Astrocyte of the spinal cord (primary cell): ENCODE measurements at regions not wholly inside any gene's neighbourhood (a gene's known extent, or its start where the extent isn't known, plus 50 kb on each side); places are given as distances from the start of the nearest gene placed in this dataset.

Experiments used
- DNase-seq: peaks from one replicate; pipeline ENCODE4 v3.0.0; 2011; ENCODE audit warnings: low read depth, low spot score
- H3K4me3 ChIP-seq: 2 replicates; pipeline ENCODE4 v1.5.1; 2011; ENCODE audit warnings: low read depth, mild to moderate bottlenecking, low read length, moderate library complexity
- in situ Hi-C: cut with HindIII; loops from 2 replicates; pipeline ENCODE4 v1.10.0; 2017; ENCODE audit warnings: low sequenced_read_pairs
- TF ChIP-seq, protein P1 (sequence below): IDR thresholded peaks from 2 replicates; pipeline ENCODE4 v1.5.1; 2012; ENCODE audit warnings: low read depth, mild to moderate bottlenecking, low read length, inconsistent platforms

DNA sequence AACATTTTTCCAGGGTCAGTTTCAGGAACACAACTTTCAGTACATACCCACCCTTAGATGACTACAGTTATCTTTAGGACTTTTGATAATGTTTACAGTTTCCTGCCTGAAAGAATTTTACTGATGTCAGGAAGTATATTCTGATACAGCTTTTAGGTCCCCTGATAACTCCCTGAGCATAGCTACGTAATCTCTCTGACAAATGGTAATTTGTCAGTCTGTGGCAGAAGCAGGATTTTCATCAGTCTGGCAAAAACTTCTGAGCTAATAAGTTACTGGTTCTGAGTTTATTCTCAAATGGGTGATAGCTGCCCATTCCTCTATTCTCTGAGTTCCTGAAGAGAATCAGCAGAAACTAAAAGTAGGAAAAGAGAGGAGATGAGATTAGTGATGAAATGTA lies 270.1 kb upstream of the MTPN start:
- H3K4me3 ChIP-seq: no peak overlapping the region
- in situ Hi-C loops: no loop called here
- TF ChIP-seq, protein P1, sequence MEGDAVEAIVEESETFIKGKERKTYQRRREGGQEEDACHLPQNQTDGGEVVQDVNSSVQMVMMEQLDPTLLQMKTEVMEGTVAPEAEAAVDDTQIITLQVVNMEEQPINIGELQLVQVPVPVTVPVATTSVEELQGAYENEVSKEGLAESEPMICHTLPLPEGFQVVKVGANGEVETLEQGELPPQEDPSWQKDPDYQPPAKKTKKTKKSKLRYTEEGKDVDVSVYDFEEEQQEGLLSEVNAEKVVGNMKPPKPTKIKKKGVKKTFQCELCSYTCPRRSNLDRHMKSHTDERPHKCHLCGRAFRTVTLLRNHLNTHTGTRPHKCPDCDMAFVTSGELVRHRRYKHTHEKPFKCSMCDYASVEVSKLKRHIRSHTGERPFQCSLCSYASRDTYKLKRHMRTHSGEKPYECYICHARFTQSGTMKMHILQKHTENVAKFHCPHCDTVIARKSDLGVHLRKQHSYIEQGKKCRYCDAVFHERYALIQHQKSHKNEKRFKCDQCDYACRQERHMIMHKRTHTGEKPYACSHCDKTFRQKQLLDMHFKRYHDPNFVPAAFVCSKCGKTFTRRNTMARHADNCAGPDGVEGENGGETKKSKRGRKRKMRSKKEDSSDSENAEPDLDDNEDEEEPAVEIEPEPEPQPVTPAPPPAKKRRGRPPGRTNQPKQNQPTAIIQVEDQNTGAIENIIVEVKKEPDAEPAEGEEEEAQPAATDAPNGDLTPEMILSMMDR: no peak
- DNase-seq: no peak

DNA sequence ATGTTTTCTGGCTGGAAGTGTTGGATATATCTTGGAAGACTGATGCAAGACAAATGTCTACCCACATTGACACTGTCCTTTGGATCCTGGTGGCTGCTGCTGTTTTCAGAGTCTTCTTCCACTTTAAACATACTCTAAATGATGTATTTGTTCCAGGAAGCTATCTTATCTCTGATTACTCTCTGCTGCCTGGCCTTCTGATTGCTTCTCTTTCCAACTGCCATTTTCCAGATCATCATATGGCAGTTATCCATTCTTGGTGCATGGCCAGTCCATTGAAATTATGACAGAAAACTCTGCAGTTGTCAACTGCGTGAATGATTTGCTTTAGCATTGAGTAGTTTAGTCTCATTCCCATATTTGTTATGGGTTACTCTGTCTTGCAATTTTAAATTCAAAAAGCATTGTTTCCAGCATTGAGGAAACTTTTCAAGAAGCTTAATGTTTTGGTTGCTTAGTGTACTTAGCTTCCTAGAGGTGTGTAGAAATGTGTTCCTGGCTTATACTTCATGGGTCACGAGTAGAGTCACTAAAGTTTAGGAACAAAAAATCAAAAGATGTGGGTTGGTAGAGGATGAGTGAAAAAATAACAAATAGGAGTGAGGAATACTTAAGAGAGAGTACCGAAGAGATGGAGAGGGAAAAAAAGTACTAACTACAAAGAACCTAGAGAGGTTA lies 268.3 kb upstream of the MTPN start:
- no peak for DNase-seq
- TF ChIP-seq, protein P1: no peak
- H3K4me3 ChIP-seq: no peak overlapping the region
- in situ Hi-C loops: no loop called here

DNA sequence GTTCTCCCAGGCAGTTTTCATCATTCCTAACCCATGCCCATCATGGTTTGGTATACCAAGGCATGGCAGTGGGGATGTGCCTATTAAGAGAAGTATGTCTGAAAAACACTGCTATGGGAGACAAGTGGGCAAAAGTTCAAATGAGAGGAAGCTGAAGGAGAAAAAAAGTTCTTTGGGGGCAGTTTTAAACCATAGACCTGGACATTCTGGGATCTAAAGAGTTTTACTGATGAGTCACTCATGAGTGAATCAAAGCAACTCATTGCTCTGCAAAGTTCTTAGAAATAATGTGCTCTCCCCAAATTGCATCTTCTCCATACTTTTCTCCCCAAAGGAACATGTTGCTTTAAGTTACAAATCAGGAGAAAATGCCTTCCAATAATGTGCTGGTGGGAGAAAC lies 256.9 kb upstream of the MTPN start:
- peak; percentile 13 for DNase-seq
- in situ Hi-C loops: no loop called here
- TF ChIP-seq, protein P1: no peak
- no peak overlapping the region for H3K4me3 ChIP-seq

DNA sequence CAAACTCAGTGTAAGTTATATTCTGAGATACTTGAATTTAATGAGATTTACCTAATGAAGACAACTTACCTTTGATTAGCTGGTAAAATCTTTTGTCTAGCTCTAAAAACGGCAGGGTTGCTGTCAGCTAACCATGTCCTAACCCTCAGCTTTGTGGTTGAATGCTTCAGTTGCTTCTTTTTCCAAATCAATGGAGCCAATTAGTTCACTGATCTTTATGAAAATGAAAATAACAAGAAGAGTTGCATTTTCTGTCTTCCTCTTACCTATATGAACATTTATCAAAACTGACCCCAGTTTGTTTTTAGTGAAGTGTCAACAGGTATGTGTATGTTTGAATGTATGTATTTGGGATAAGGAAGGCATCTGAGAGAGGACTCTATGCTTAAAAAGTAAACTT lies 253.1 kb upstream of the MTPN start:
- H3K4me3 ChIP-seq: no peak overlapping the region
- in situ Hi-C loops: no loop called here
- TF ChIP-seq, protein P1: no peak
- no peak for DNase-seq

DNA sequence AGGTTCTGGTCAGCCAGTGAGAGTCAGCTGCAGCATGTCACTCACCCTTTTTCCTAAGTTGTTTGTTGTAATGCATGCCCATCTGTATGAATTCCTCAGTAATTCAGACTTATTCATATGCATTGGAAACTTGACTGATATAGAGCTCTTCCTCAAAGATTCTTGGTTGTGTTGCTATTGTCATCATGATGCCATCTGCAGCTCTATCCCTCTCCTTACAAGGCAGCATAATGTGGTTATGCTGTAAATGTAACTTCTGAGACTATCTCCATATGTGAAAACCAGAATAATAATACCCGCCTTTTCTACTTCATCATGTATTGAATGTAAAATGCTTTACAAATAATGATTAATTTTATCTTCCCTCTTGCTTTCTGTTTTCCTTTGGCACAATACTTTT lies 252.6 kb upstream of the MTPN start:
- TF ChIP-seq, protein P1: no peak
- in situ Hi-C loops: no loop called here
- no peak for DNase-seq
- no peak overlapping the region for H3K4me3 ChIP-seq

DNA sequence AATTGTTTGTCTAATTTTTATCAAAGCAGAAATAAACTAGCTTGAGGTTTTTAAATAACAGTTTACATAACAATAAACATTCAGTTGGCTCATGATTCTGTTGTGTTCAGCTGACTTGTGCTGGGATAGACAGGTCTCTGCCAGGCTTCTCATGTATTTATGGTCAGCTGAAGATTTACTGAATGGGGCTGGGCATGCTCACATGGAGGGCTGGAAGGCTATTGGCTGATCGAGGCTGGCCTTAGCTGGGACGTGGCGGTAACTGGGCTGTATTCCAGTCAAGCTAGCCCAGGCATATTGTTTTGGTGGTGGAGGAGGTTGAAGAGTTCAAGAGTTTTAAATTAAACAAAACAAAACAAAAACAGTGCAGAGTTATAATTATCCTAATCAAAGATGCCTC lies 251.0 kb upstream of the MTPN start:
- in situ Hi-C loops: no loop called here

More for the DNA sequence above, 251.0 kb upstream of the MTPN start:
- DNase-seq: no peak
- no peak overlapping the region for H3K4me3 ChIP-seq
- TF ChIP-seq, protein P1: no peak
